ENCODE measurements at regions not wholly inside any gene's neighbourhood (a gene's known extent, or its start where the extent isn't known, plus 50 kb on each side); places are given as distances from the start of the nearest gene placed in this dataset.

DNA sequence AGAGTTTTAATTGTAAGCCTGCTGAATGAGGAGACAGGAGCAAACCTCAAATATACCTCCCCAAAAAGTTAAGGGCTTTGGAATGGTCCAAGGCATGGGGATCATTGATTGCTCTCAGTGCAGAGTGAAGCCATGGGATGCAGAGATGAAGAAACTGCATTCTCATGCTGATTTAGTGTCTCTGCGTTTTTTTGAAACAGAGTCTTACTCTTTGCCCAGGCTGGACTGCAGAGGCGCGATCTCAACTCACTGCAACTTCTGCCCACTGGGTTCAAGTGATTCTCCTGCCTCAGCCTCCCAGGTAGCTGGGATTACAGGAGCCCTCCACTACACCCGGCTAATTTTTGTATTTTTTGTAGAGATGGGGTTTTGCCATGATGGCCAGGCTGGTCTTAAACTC, 99.3 kb upstream of the ETV3 start:
- H3K27me3 ChIP-seq (replicated peaks in 2 of 5; ENCODE audit: control insufficient read depth in 4 of 5, insufficient read depth in 5 of 5, low read length in 4 of 5) = peaks cover 0 to 4% (median 2%) of the 10 kb centered on the region in 5 experiments
- no peak for DNase-seq
- H3K27ac ChIP-seq (ENCODE audit: insufficient read depth in 1 of 2, low read depth in 1 of 2, low read length in 2 of 2, poor library complexity in 1 of 2, severe bottlenecking in 2 of 2) = no peak overlapping the region
- H3K4me1 ChIP-seq (ENCODE audit: control extremely low read depth in 1 of 4, control insufficient read depth in 4 of 4, insufficient read depth in 4 of 4, low read length in 3 of 4) = peaks cover 0 to 19% (median 6%) of the 10 kb centered on the region in 4 experiments
- ChIA-PET POLR2A (no interaction called here), CTCF (no interaction called here)
- no peaks in the 10 kb centered on the region for H3K36me3 ChIP-seq (ENCODE audit: control insufficient read depth in 4 of 4, insufficient read depth in 4 of 4, low read length in 3 of 4)
- H3K4me3 ChIP-seq (ENCODE audit: control insufficient read depth in 1 of 7, extremely low read depth in 1 of 7, insufficient read depth in 4 of 7, low read depth in 2 of 7, low read length in 6 of 7) = no peak overlapping the region
- 87% methylated on average over 3 of the region's 4 CpGs for WGBS (ENCODE audit: insufficient coverage)
- no peaks in the 10 kb centered on the region for H3K9me3 ChIP-seq (ENCODE audit: control extremely low read depth in 1 of 5, control insufficient read depth in 4 of 5, insufficient read depth in 2 of 5, low read depth in 1 of 5, low read length in 4 of 5)

DNA sequence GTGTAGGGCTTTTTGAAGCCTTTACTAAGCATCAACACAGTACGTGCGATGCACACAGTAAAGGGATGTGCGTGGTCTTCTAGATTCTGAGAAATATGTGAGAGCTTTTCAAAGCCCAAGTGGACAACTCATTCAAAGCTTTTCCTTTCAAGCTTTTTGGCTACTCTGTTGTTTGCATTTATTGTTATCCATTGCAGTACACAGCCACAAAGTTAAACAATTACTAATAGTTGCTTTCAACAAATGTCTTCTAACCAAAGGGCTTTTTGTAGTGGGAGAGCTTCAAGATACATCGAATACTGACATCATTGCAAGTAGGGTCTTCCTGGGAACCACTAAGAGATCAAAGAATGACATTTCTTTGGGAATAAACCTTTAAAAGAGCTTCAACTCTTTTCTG, 97.9 kb upstream of the ETV3 start:
- Histone ChIP-seq H3K27ac (ENCODE audit: insufficient read depth in 1 of 2, low read depth in 1 of 2, low read length in 2 of 2, poor library complexity in 1 of 2, severe bottlenecking in 2 of 2) (no peak overlapping the region), H3K27me3 (replicated peaks in 2 of 5; ENCODE audit: control insufficient read depth in 4 of 5, insufficient read depth in 5 of 5, low read length in 4 of 5) (peaks cover 0 to 4% (median 2%) of the 10 kb centered on the region in 5 experiments), H3K36me3 (ENCODE audit: control insufficient read depth in 4 of 4, insufficient read depth in 4 of 4, low read length in 3 of 4) (no peaks in the 10 kb centered on the region), H3K4me1 (ENCODE audit: control extremely low read depth in 1 of 4, control insufficient read depth in 4 of 4, insufficient read depth in 4 of 4, low read length in 3 of 4) (peaks cover 0 to 18% (median 6%) of the 10 kb centered on the region in 4 experiments), H3K4me3 (ENCODE audit: control insufficient read depth in 1 of 7, extremely low read depth in 1 of 7, insufficient read depth in 4 of 7, low read depth in 2 of 7, low read length in 6 of 7) (no peak overlapping the region), H3K9me3 (ENCODE audit: control extremely low read depth in 1 of 5, control insufficient read depth in 4 of 5, insufficient read depth in 2 of 5, low read depth in 1 of 5, low read length in 4 of 5) (no peaks in the 10 kb centered on the region)
- ChIA-PET POLR2A (no interaction called here), CTCF (interaction anchor here (1.1 kb wide), 1 partner anchor 15 kb away, joined by 3 read pairs; no protein-coding TSS in a partner anchor)
- no peak for DNase-seq
- 100% methylated on average over 3 of the region's 4 CpGs for WGBS (ENCODE audit: insufficient coverage)

DNA sequence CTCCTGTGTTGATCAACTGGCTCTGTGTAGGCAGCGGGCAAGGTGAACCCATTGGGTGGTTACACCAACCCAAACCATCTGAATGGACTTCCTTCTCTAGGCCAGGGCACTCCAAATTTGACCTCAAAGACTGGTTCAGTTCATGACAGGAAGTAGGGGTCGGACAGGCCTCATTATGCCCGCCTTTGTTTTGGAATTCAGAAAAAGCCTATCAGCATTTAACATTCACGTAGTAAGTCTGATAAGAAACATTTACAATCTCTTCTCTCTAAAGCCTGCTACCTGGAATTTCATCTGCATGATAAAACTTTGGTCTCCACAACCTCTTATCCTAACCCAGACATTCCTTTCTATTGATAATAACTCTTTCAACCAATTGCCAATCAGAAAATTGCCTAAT, 97.1 kb upstream of the ETV3 start:
- DNase-seq = no peak
- Histone ChIP-seq H3K4me3 (ENCODE audit: control insufficient read depth in 1 of 7, extremely low read depth in 1 of 7, insufficient read depth in 4 of 7, low read depth in 2 of 7, low read length in 6 of 7) (no peak overlapping the region), H3K36me3 (ENCODE audit: control insufficient read depth in 4 of 4, insufficient read depth in 4 of 4, low read length in 3 of 4) (no peaks in the 10 kb centered on the region), H3K27ac (ENCODE audit: insufficient read depth in 1 of 2, low read depth in 1 of 2, low read length in 2 of 2, poor library complexity in 1 of 2, severe bottlenecking in 2 of 2) (no peak overlapping the region), H3K9me3 (ENCODE audit: control extremely low read depth in 1 of 5, control insufficient read depth in 4 of 5, insufficient read depth in 2 of 5, low read depth in 1 of 5, low read length in 4 of 5) (no peaks in the 10 kb centered on the region), H3K27me3 (replicated peaks in 2 of 5; ENCODE audit: control insufficient read depth in 4 of 5, insufficient read depth in 5 of 5, low read length in 4 of 5) (peaks cover 0 to 4% (median 2%) of the 10 kb centered on the region in 5 experiments), H3K4me1 (ENCODE audit: control extremely low read depth in 1 of 4, control insufficient read depth in 4 of 4, insufficient read depth in 4 of 4, low read length in 3 of 4) (peaks cover 0 to 11% (median 3%) of the 10 kb centered on the region in 4 experiments)
- ChIA-PET POLR2A (no interaction called here), CTCF (interaction anchor here (1.1 kb wide), 1 partner anchor 14 kb away, joined by 3 read pairs; no protein-coding TSS in a partner anchor)
- 92% methylated on average over 3 of the region's 4 CpGs for WGBS (ENCODE audit: insufficient coverage)

DNA sequence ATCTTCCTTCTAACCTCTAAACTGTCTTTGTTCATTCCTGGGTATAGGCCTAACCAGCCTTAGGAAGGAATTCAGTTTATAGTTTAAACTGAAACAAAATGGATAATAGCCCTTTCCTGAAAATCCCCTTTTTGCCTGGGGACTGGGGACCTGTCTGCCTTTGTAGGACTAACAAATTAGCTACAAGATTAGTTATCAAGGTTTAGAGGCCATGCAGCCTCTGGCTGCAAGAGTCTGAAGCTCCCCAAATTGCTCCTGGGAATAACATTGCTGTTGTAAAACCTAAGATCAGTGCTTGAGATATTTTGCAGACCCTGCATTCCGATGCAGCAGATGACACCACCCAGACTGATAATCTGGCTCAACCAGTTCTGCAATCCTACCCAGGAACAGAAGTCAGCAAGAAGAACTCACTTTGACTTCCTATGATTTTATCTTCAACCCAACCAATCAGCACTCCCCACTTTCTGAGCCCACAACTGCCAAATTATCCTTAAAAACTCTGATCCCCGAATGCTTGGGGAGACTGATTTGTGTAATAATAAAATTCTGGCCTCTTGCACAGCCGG, 96.6 kb upstream of the ETV3 start:
- Histone ChIP-seq H3K9me3 (ENCODE audit: control extremely low read depth in 1 of 5, control insufficient read depth in 4 of 5, insufficient read depth in 2 of 5, low read depth in 1 of 5, low read length in 4 of 5) (no peaks in the 10 kb centered on the region), H3K27me3 (replicated peaks in 2 of 5; ENCODE audit: control insufficient read depth in 4 of 5, insufficient read depth in 5 of 5, low read length in 4 of 5) (peaks cover 0 to 4% (median 2%) of the 10 kb centered on the region in 5 experiments), H3K4me3 (ENCODE audit: control insufficient read depth in 1 of 7, extremely low read depth in 1 of 7, insufficient read depth in 4 of 7, low read depth in 2 of 7, low read length in 6 of 7) (no peak overlapping the region), H3K4me1 (ENCODE audit: control extremely low read depth in 1 of 4, control insufficient read depth in 4 of 4, insufficient read depth in 4 of 4, low read length in 3 of 4) (peaks cover 0 to 7% (median 3%) of the 10 kb centered on the region in 4 experiments), H3K36me3 (ENCODE audit: control insufficient read depth in 4 of 4, insufficient read depth in 4 of 4, low read length in 3 of 4) (no peaks in the 10 kb centered on the region), H3K27ac (ENCODE audit: insufficient read depth in 1 of 2, low read depth in 1 of 2, low read length in 2 of 2, poor library complexity in 1 of 2, severe bottlenecking in 2 of 2) (no peak overlapping the region)
- DNase-seq = no peak
- POLR2A ChIA-PET = no interaction called here
- CTCF ChIA-PET = no interaction called here
- WGBS (ENCODE audit: insufficient coverage) = 88% methylated on average over 1 of the region's 3 CpGs

DNA sequence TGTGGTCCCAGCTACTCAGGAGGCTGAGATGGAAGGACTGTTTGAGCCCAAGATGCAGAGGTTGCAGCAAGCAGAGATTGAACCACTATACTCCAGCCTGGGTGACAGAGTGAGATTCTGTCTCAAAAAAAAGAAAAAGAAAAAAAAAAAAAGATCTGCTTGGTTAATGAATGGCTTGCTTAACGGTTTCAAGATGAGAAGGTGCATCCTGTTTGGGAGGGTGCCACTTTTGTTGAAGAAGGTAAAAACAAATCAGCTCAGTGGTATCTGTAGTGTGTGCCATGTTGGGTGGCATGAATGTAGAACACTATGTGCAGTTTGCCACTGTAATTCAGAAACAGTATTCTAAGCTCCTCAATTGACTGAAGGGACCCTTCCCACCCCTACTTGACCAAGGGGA, 94.9 kb upstream of the ETV3 start:
- 58% methylated on average over 1 of the region's 1 CpG for WGBS (ENCODE audit: insufficient coverage)
- peaks cover 0 to 6% (median 0%) of the 10 kb centered on the region in 4 experiments for H3K4me1 ChIP-seq (ENCODE audit: control extremely low read depth in 1 of 4, control insufficient read depth in 4 of 4, insufficient read depth in 4 of 4, low read length in 3 of 4)
- ChIA-PET CTCF (no interaction called here), POLR2A (no interaction called here)
- H3K27me3 ChIP-seq (replicated peaks in 2 of 5; ENCODE audit: control insufficient read depth in 4 of 5, insufficient read depth in 5 of 5, low read length in 4 of 5) = peaks cover 0 to 4% (median 2%) of the 10 kb centered on the region in 5 experiments
- H3K36me3 ChIP-seq (ENCODE audit: control insufficient read depth in 4 of 4, insufficient read depth in 4 of 4, low read length in 3 of 4) = no peaks in the 10 kb centered on the region
- peak in 2 of 3 donors; percentile 10 to 44 for DNase-seq
- H3K9me3 ChIP-seq (ENCODE audit: control extremely low read depth in 1 of 5, control insufficient read depth in 4 of 5, insufficient read depth in 2 of 5, low read depth in 1 of 5, low read length in 4 of 5) = peaks cover 0 to 3% (median 0%) of the 10 kb centered on the region in 5 experiments
- H3K27ac ChIP-seq (ENCODE audit: insufficient read depth in 1 of 2, low read depth in 1 of 2, low read length in 2 of 2, poor library complexity in 1 of 2, severe bottlenecking in 2 of 2) = no peak overlapping the region
- H3K4me3 ChIP-seq (ENCODE audit: control insufficient read depth in 1 of 7, extremely low read depth in 1 of 7, insufficient read depth in 4 of 7, low read depth in 2 of 7, low read length in 6 of 7) = no peak overlapping the region

DNA sequence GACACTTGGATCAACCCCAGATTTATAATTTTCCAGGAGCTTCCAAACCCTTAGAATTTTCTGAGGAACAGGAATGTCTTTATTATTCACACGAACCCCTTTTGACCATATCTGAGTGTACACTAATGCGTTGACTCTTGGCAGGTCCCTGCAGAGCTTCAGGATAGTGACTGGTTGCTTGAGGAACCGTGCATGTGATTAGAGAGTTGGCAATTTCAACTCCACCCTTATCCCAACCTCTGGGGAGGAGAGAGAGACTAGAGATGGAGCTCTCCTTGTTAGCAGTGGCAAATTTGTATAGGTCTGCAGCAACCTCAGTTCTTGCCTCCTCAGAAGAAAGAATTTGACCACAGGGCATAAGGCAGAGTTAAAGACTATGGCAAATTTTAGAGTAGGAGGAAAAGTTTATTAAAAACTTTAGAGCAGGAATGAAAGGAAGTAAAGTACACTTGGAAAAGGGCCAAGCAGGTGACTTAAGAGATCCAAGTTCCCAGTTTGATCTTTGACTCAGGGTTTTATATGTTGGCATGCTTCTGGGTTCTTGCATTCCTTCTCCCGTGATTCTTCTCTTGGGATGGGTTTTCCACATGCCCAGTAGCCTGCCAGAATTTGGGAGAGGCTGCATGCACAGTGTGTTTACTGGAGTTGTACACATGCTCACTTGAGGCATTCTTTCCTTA, 93.8 kb upstream of the ETV3 start:
- H3K27ac ChIP-seq (ENCODE audit: insufficient read depth in 1 of 2, low read depth in 1 of 2, low read length in 2 of 2, poor library complexity in 1 of 2, severe bottlenecking in 2 of 2) = no peak overlapping the region
- H3K4me3 ChIP-seq (ENCODE audit: control insufficient read depth in 1 of 7, extremely low read depth in 1 of 7, insufficient read depth in 4 of 7, low read depth in 2 of 7, low read length in 6 of 7) = no peak overlapping the region
- no peaks in the 10 kb centered on the region for H3K36me3 ChIP-seq (ENCODE audit: control insufficient read depth in 4 of 4, insufficient read depth in 4 of 4, low read length in 3 of 4)
- CTCF ChIA-PET = no interaction called here
- H3K4me1 ChIP-seq (ENCODE audit: control extremely low read depth in 1 of 4, control insufficient read depth in 4 of 4, insufficient read depth in 4 of 4, low read length in 3 of 4) = peaks cover 0 to 6% (median 0%) of the 10 kb centered on the region in 4 experiments
- WGBS (ENCODE audit: insufficient coverage) = 80% methylated on average over 1 of the region's 4 CpGs
- peaks cover 0 to 3% (median 0%) of the 10 kb centered on the region in 5 experiments for H3K27me3 ChIP-seq (replicated peaks in 2 of 5; ENCODE audit: control insufficient read depth in 4 of 5, insufficient read depth in 5 of 5, low read length in 4 of 5)
- peaks cover 0 to 3% (median 0%) of the 10 kb centered on the region in 5 experiments for H3K9me3 ChIP-seq (ENCODE audit: control extremely low read depth in 1 of 5, control insufficient read depth in 4 of 5, insufficient read depth in 2 of 5, low read depth in 1 of 5, low read length in 4 of 5)
- POLR2A ChIA-PET = no interaction called here
- no peak for DNase-seq

DNA sequence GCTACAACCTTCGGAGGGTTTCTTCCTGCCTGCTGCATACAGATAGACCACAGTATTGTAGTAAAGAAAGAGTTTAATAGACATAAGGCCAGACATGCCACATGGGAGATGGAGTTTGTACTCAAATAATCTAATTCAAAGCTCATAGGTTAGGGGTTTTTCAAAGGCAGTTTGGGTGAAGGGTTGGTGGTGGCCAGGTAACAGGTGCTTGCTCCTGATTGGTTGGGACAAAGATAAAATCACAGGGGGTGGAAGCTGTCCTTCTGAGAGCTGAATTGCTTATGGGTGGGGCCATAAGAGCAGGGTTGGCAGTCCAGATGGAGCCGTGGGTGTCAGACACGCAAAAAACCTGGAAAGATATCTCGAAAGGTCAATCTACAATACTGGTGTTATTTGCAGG, 92.3 kb upstream of the ETV3 start:
- POLR2A ChIA-PET = no interaction called here
- CTCF ChIA-PET = interaction anchor here (0.6 kb wide), 1 partner anchor 449 kb away, joined by 3 read pairs; no protein-coding TSS in a partner anchor
- 90% methylated on average over 3 of the region's 4 CpGs for WGBS (ENCODE audit: insufficient coverage)
- Histone ChIP-seq H3K36me3 (ENCODE audit: control insufficient read depth in 4 of 4, insufficient read depth in 4 of 4, low read length in 3 of 4) (no peaks in the 10 kb centered on the region), H3K4me1 (ENCODE audit: control extremely low read depth in 1 of 4, control insufficient read depth in 4 of 4, insufficient read depth in 4 of 4, low read length in 3 of 4) (peaks cover 0 to 12% (median 0%) of the 10 kb centered on the region in 4 experiments), H3K9me3 (ENCODE audit: control extremely low read depth in 1 of 5, control insufficient read depth in 4 of 5, insufficient read depth in 2 of 5, low read depth in 1 of 5, low read length in 4 of 5) (peaks cover 0 to 3% (median 0%) of the 10 kb centered on the region in 5 experiments), H3K4me3 (ENCODE audit: control insufficient read depth in 1 of 7, extremely low read depth in 1 of 7, insufficient read depth in 4 of 7, low read depth in 2 of 7, low read length in 6 of 7) (no peak overlapping the region), H3K27me3 (replicated peaks in 2 of 5; ENCODE audit: control insufficient read depth in 4 of 5, insufficient read depth in 5 of 5, low read length in 4 of 5) (no peaks in the 10 kb centered on the region), H3K27ac (ENCODE audit: insufficient read depth in 1 of 2, low read depth in 1 of 2, low read length in 2 of 2, poor library complexity in 1 of 2, severe bottlenecking in 2 of 2) (no peak overlapping the region)
- DNase-seq = no peak

Measured in common myeloid progenitor, CD34-positive (primary cell).